GM19035 (cell line): ENCODE measurements at regions not wholly inside any gene's neighbourhood (a gene's known extent, or its start where the extent isn't known, plus 50 kb on each side); places are given as distances from the start of the nearest gene placed in this dataset.
"Not testable (repeated sequence)": the region's sequence is repeated elsewhere in the genome, so short reads cannot be mapped to it uniquely, and the experiment has no call there.

ENCODE experiments used
- ATAC-seq: cut with Tn5 transposase; IDR thresholded peaks from one replicate; pipeline ENCODE4 v1.9.1; 2021; ENCODE audit not compliant: unreplicated experiment

DNA sequence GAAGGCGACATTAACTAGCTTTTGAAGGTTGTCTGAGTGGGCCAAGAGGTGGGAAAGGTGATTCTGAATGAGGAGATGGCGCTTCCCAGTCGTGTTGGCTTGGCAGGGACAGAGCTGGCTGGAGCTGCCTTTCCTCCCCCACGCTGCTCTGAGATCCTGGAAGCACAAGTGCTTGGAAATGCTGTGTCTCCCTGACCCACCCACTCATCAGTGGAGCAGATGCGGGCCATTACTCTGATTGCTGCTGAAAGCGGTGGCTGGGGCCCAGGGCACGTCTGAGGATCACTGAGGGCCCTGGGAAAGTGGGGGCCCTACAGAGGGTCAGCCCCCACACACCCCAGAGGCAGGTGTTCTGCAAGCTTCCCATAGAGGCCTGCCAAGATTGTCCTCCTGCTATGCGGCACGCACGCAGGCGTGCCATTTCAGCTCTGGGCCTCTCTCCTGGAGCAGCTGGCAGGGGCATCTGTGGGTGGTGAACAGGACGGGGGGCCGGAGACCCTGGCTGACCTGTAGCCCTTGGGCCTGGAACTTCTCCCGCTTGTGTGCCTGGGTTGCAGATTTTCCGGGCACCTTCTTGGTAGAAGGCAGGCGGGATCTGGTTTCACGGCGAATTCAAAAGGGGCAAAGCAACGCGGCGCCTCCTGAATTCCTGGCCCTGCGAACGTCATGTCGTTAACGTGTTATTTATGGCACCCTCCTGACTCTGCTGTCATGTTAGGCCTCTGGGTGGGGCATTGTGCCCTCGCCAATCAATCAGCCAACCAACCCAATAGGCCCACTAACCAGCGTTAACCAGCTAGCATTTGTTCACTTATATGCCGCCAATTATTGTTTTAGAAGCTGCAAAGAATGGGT, 133.8 kb upstream of the TBX3 start:
- no peak for ATAC-seq

DNA sequence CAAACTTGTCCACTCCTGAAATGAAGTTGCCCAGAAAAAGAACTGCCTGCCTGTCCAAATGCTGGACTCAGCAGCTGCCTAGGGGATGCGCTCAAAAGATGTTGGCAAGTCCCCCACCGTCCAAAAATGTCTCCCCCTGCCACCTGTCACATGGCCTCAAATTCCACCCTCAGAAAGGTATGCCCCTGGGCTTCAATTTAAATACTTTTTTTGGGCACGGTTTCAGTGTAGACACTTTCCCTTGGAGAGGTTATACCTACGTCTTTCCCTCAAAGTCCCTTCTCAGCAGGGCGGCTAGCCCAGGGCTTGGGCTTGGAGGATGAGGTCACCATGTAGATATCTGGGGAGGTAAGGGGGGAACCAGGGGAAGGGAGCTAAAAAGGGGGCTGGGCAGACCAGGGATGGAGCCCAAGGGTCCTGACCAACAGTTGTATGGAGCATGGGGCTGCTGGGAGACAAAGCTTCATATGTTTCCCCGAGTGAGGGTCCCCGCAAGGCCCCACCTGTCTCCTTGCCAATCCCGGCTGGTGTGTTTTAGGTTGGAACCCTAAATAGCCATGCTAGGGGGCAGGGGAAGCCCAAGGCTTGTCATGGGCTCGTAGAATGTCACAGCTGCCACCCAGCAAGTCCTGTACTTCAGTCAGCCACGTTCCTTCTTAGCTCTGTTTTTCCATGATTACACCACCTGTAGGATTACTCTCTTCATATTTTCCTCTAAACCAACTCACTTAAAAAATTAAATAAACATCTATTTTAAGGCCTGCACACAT, 131.2 kb upstream of the TBX3 start:
- no peak for ATAC-seq

DNA sequence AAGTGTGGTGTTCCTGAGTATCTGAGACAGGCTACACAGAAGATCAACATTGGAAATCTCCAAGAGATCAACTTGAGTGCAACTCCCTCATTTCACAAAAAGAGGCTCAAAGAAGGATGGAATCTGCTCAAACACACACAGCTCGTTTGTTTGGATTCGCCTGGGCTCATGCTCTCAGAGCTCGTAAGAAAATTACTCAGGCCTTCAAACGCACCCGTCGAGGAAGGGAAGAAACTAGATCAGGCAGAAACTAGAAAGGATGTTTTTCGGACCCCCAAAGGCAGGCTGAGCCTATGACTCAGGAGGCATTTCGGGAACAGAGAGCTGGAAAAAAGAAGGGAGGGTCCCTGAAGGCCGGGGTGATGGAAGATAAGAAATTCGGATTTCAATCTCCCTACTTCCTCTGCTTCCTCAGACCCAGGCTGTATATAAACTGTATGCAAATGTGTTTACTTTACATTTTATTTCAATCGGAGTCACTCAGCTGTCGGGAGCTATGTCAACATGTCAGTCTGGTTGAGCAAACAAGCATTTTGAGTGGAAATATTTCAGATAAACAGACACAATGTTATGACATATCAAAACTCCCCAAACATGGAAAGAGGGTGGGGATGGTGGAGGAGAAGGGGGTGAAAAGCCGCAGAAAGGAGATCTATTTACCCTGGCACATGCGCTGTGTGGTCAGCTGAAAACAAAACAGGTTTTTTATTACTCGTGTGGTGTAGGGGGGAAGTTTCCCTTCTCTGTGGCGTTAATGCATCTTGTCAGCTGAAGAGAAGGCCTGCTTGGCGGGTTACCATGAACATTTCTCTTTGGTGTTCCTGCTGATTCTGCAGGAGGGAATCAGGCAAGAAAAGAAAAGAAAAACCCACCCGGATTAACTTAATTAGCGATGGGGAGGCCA, 129.1 kb upstream of the TBX3 start:
- ATAC-seq, result no peak

DNA sequence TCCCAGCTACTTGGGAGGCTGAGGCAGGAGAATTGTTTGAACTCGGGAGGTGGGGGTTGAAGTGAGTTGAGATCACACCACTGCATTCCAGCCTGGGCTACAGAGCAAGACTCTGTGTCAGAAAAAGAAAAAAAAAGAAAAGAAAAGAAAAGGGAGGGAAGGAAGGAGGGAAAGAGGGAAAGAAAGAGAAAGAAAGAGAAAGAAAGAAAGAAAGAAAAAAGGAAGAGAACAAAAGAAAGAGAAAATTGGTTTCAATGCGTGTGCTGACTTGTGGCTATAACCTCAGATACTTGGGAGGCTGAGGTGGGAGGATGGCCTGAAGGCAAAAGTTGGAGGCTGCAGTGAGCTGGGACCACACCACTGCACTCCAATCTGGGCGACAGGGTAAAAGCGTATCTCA, 128.4 kb upstream of the TBX3 start:
- ATAC-seq, result no peak

DNA sequence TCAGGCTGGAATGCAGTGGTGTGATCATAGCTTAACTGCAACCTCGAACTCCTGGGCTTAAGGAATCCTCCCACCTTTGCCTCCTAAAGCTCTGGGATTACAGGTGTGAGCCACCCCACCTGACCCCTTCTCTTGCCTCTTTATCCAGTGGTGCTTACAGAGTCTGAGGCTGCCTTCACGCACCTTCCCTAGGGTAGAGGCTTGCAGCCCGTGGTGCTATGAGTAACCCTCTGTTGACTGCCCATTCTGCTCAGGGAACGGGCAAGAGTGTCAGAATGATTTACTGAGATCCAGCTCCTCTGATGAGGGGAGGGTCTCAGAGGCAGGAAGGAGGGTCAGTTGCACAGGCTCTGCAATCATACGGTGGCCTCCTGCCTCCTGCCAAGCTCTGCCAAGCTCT, 125.1 kb upstream of the TBX3 start:
- ATAC-seq, result no peak

DNA sequence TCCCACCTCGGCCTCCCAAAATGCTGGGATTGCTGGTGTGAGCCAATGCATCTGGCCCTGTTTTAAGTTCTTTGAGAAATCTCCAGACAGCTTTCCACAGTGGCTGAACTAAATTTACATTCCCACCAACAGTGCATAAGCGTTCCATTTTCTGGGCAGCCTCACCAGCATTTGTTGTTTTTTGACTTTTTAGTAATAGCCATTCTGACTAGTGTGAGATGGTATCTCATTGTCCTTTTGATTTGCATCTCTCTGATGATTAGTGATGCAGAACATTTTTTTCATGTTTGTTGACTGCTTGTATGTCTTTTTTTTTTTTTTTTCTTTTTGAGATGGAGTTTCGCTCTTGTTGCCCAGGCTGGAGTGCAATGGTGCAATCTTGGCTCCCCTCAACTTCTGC, 117.4 kb upstream of the TBX3 start:
- not testable (repeated sequence) for ATAC-seq

DNA sequence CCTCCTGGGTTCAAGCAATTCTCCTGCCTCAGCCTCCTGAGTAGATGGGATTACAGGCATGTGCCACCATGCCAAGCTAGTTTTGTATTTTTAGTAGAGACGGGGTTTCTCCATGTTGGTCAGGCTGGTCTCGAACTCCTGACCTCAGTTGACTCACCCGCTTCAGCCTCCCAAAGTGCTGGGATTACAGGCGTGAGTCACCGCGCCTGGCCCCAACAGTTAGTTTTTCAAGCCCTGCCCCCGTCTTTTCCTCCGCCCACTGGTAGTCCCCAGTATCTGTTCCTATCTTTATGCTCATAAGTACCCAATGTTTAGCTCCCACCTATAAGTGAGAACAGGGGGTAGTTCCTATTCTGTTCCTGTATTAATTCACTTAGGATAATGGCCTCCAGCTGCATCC, 116.6 kb upstream of the TBX3 start:
- ATAC-seq, result not testable (repeated sequence)

DNA sequence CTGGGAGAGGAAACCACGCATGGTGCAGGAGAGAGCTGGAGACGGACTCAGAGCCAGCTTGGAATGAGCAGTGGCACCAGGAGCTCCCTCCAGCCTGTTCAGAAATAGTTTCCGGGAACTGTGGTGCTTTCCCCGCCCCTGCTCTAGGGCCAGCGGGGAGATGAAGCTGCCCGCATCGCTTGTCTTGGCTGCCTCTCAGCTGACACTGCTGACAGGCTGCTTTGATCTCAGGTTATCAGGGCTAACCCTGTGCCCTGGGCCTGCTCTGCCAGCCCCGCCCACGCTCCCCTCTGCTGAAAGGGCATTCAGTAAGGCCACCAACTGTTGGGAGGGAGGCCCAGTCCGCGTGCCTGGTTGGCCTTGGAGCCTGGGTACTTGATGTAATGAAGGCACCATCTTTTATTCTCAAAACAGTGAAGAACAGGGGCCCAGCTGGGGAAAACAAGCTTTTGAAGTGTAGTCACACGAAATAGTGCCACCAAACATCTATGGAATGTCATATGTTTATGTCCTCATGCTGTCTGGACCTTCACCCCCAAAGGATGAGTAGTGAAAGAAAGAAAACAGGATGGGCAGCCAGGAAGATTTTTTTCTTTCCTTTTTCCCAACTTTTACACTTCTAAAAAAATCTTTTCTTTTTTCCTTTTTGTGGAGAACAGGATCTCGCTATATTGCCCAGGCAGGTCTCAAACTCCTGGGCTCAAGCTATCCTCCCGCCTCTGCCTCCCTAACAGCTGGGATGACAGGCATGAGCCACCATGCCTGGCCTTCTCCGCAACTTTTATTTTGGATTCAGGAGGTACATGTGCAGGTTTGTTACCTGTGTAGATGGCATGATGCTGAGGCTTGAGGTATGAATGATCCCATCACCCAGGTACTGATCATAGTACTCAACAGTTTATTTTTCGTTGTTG, 115.9 kb upstream of the TBX3 start:
- no peak for ATAC-seq

DNA sequence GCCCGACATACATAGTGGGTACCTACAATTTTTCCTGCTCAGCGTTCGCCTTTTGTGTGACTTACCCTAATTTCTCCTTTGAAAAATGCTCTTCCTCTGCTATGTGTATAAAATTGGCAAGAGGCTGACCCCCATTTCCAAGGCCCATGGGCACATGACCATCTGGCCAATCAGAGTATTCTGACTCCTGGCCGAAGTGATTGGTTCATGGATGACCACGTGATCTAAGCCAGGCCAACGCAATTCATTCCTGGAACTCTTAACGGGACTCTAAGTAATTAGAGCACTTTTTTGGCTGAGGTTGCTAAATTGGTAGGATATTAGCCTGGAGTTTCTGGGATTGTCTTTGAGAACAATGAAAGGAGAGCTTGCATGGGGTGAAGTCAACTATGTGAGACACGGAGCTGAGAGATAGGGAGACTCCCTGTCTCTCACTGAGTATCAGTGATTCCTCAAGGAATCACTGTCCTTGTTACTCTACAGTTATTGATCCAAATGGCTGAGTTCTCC, 110.1 kb upstream of the TBX3 start:
- ATAC-seq, result no peak

DNA sequence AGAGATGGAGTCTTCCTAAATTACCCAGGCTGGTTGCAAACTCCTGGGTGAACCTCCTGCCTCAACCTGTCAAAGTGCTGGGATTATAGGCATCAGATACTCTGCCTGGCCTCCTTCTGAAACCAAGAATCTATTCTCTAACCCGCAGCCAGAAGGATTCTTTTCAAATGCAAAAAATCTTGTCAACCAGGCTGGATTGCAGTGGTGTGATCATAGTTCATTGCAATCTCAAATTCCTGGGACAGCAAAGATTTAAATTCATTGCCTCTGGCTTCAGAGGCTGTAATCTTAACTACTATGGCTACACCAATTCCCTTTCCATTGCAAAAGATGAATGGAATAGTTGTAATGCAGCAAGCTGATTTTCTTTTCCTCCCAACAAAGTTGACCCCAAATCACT, 106.3 kb upstream of the TBX3 start:
- ATAC-seq, result no peak

DNA sequence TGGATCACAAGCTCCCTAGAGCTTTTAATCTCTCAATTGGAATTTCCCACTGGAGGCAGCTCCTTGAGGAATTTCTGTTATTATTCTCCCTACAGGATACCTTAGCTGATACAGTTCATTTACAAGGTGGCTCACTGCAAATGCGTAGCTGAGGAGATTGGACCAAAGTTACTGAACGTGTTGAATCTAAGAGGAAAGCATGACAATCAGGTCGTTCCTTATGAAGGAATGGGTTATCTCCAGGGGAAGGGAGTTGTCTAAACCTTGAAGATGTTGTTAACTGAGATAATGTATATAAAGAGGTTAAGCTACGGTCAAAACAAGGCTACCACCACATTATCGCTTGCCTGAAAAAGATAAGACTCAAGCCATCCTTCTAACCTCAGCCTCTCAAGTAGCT, 105.8 kb upstream of the TBX3 start:
- ATAC-seq, result no peak

DNA sequence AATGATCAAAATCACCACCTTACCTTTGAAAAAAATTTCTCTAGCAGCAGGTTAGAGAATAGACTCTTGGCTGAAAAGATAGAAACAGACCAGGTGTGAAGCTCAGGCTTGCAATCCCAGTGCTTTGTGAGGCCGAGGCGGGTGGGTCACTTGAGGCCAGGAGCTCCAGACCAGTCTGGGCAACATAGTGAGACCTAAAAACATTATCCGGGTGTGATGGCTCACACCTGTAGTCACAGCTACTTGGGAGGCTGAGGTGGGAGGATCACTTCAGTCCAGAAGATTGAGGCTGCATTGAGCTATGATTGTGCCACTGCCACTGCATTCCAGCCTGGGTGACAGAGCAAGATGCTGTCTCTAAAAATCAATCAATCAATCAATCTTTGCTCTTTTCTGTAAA, 105.3 kb upstream of the TBX3 start:
- no peak for ATAC-seq

DNA sequence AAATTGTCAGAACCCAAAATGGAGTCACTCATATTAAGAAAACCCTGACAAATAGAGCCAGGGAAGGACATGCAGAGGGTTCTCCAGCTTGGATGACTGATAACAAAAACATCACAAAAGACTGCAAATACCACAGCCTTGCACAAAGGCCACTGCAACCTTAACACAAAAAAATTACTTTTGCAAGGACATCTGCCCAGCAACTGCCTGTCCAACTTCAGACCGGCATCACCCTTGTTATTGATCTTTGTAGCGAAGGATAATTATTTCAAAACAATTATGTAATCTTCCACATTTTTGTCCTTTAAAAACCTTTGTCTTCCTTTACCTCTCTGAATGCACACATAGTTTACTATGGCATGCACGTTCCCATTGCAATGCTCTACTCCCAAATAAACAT, 100.6 kb upstream of the TBX3 start:
- no peak for ATAC-seq

DNA sequence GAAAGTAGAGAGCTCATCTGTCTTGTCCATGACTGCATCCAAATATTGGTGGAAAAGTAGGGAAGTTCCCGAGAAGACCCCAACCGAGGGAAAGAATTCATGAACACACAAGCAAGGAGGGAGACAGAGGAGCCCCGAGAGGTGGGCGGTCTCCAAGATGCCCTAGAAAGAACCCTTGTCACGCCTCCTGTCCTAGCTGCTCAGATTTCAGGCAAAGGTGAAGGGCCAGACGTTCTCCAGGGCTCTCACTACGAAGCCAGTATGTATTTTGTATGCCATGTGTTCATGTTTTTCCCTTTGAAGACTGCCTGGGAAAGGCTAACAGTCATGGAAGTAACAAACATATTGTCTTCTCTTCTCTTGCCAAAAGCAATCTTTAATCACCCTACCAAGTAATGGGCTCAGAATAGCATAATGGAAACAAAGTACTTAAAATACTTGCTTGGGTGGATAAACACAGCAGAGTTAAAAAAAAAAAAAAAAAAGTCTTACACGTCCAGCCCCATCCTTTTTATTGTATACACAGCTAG, 99.2 kb upstream of the TBX3 start:
- ATAC-seq, result no peak

DNA sequence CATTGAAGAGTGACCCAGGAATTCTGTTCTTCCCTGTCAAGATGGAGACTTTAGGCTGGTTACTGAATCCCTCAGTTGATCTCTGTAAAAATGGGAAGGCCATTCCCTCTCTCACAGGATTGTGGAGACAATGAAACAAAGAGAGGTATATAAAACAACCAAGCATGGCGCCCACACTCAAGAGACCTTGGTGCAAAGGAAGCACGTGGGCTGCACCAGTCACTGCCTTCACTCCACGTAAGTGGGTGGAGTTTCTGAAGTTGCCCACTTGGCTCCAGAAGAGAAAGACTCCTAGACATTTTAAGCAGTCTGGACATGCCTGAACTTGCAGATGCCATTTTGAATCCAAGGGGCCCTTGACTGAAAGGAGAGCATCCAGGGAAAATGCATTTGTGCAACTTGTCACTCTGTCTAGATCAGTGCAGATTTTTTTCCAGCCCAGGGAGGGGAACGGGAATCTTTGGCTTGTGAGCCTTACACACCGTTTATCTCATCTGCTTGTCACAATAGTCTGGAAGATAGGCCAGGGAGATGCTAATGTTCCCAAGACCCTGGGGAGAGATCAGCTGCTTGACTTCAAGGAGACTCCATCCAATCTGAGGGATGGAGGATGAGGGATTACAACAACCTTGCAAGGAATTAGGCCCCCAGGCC, 96.9 kb upstream of the TBX3 start:
- ATAC-seq, result no peak

DNA sequence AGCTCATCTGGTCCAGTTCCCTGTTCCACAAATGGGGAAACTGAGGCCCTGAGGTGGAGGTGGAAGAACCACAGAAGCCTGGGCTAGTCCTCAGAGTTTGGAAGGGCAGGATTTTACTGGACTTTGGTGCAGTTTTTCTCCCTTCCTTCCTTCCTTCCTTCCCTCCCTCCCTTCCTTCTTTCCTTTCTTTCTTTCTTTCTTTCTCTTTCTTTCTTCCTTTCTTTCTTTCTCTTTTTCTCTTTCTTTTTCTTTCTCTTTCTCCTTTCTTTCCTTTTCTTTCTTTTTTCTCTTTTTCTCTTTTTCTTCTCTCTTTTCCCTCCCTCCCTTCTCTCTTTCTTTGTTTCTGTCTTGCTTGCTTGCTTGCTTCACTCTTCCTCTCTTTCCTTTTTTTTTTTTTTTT, 95.7 kb upstream of the TBX3 start:
- no peak for ATAC-seq

DNA sequence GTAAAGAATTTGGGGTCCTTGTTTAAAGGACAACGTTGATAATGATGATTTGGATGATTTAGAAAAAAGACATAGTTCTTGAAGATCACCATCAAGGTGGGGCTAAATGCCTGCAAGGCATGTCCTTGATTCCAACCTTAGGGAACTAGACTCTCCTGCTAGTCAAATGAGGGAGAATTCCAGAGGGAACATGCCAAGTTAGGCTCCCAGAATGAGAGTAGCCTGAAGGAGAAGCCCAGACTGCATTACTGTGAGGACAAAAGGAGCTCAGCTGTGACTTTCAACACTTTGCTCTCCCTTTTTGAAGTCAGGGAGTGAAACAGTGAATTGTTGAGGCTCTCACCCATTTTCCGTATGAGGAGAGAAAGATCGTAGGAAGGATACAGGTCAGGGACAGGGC, 95.2 kb upstream of the TBX3 start:
- no peak for ATAC-seq

DNA sequence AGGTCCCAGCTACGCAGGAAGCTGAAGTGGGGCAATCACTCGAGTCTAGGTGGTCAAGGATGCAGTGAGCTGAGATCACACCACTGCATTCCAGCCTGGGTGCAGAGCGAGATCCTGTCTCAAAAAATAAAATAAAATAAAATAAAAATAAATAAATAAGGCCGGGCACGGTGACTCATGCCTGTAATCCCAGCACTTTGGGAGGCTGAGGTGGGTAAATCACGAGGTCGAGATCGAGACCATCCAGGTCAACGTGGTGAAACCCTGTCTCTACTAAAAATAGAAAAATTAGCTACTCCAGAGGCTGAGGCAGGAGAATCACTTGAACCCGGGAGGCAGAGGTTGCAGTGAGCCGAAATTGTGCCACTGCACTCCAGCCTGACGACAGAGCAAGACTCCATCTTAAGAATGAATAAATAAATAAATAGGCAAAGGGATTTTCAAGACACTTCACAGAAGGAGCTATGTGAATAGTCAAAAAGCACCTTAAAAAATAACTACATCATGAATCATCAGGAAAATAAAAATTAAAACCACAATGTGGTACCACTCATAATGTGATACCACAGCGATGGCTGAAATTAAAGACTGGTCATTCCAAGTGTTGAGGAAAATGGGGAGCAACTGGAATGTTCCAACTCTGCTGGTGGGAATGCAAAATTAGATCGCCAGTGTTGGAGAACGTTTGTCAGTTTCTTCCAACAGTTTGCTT, 92.9 kb upstream of the TBX3 start:
- no peak for ATAC-seq

DNA sequence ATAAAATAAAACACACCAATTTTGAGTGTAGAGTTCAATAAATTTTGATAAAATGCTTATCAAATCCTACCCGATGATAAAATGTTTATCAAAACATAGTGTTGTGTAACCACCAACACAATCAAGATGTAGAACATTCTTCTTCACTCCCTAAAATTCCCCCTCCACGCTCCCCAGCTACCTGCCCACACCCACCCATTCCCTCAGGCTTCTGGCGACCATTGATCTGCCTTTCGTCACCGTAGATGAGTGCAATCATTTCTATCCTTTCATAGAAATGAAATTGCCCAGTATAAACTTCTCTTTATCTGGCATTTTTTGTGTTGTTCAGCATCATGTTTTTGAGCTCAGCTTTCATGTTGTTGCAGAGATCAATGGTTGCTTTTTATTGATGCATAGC, 90.7 kb upstream of the TBX3 start:
- no peak for ATAC-seq
